Vagina (tissue), 2 donors: ENCODE measurements at regions not wholly inside any gene's neighbourhood (a gene's known extent, or its start where the extent isn't known, plus 50 kb on each side); places are given as distances from the start of the nearest gene placed in this dataset.

Experiments used
- DNase-seq, 2 donors: peaks; one replicate each; pipeline ENCODE4 v3.0.0-alpha.2; 2017; ENCODE audit errors: extremely low spot score in 2 of 2
- H3K27ac ChIP-seq: fragments of 200-600 bp; sonication (generic); one replicate; pipeline ENCODE4 v1.5.1; 2019
- H3K27me3 ChIP-seq: fragments of 200-600 bp; sonication (generic); one replicate; pipeline ENCODE4 v1.5.1; 2019
- H3K36me3 ChIP-seq, 2 donors: fragments of 200-600 bp; sonication (generic); one replicate each; pipeline ENCODE4 v1.5.1; 2017 to 2019
- H3K4me1 ChIP-seq: fragments of 200-600 bp; sonication (generic); one replicate; pipeline ENCODE4 v1.5.1; 2019
- H3K4me3 ChIP-seq, 2 donors: fragments of 200-600 bp; sonication (generic); 1 replicate in 1 of 2; 2 replicates in 1 of 2; pipeline ENCODE4 v1.5.1; 2016 to 2019
- H3K9me3 ChIP-seq: fragments of 200-600 bp; sonication (generic); one replicate; pipeline ENCODE4 v1.5.1; 2019
- CTCF ChIP-seq, 3 experiments: fragments of 450-650 bp in 2 of 3; fragments of 200-600 bp in 1 of 3; sonication (generic) in 1 of 3; IDR thresholded peaks; one replicate each; pipeline ENCODE4 v1.5.1; 2017 to 2019; ENCODE audit warnings: antibody characterized with exemption in 3 of 3, mild to moderate bottlenecking in 2 of 3, moderate library complexity in 2 of 3
- POLR2A ChIP-seq, 2 donors: fragments of 450-650 bp; IDR thresholded peaks; one replicate each; pipeline ENCODE4 v1.6.1; 2017; ENCODE audit warnings: antibody characterized with exemption in 2 of 2, mild to moderate bottlenecking in 2 of 2, moderate library complexity in 2 of 2
- POLR2AphosphoS5 ChIP-seq, 2 donors: sonication (generic); formaldehyde crosslinking; IDR thresholded peaks; one replicate each; pipeline ENCODE4 v1.9.0; 2017; ENCODE audit warnings: antibody characterized with exemption in 2 of 2, mild to moderate bottlenecking in 2 of 2, low read depth in 1 of 2; ENCODE audit not compliant: insufficient read depth in 1 of 2
- intact Hi-C: fragments of 100-400 bp; cut with DNase I; formaldehyde crosslinking; loops from one replicate; pipeline ENCODE4 v1.15.1; 2023

GRCh38 chr11:129268371-129268770, 76.2 kb upstream of the ARHGAP32 start:
- H3K9me3 ChIP-seq = no peaks in the 10 kb centered on the region
- TF ChIP-seq POLR2A (IDR thresholded peaks at IDR 0.05) (no peak), CTCF (IDR thresholded peaks at IDR 0.05) (no peak), POLR2AphosphoS5 (IDR thresholded peaks at IDR 0.05; ENCODE audit: insufficient read depth in 1 of 2, low read depth in 1 of 2) (no peak)
- H3K27ac ChIP-seq = no peak overlapping the region
- intact Hi-C loops = no loop called here
- DNase-seq = no peak
- no peaks in the 10 kb centered on the region for H3K36me3 ChIP-seq
- H3K4me1 ChIP-seq = peaks cover 6% of the 10 kb centered on the region
- H3K27me3 ChIP-seq = no peaks in the 10 kb centered on the region
- no peak overlapping the region for H3K4me3 ChIP-seq

GRCh38 chr11:129267716-129268115, 75.6 kb upstream of the ARHGAP32 start:
- Histone ChIP-seq H3K9me3 (no peaks in the 10 kb centered on the region), H3K36me3 (no peaks in the 10 kb centered on the region), H3K27me3 (no peaks in the 10 kb centered on the region), H3K27ac (no peak overlapping the region), H3K4me3 (no peak overlapping the region), H3K4me1 (peaks cover under 1% of the 10 kb centered on the region)
- intact Hi-C loops = no loop called here
- no peak for TF ChIP-seq POLR2A (IDR thresholded peaks at IDR 0.05)
- TF ChIP-seq POLR2AphosphoS5 (IDR thresholded peaks at IDR 0.05; ENCODE audit: insufficient read depth in 1 of 2, low read depth in 1 of 2) = no peak
- TF ChIP-seq CTCF (IDR thresholded peaks at IDR 0.05) = no peak
- DNase-seq = no peak

- no peaks in the 10 kb centered on the region for H3K36me3 ChIP-seq
- no peak for DNase-seq
- no peak overlapping the region for H3K27ac ChIP-seq
- no peaks in the 10 kb centered on the region for H3K27me3 ChIP-seq
- intact Hi-C loops = no loop called here
- no peaks in the 10 kb centered on the region for H3K9me3 ChIP-seq
- H3K4me3 ChIP-seq = no peak overlapping the region
- H3K4me1 ChIP-seq = no peaks in the 10 kb centered on the region
- TF ChIP-seq POLR2A (IDR thresholded peaks at IDR 0.05) = no peak
- TF ChIP-seq POLR2AphosphoS5 (IDR thresholded peaks at IDR 0.05; ENCODE audit: insufficient read depth in 1 of 2, low read depth in 1 of 2) = no peak
- no peak for TF ChIP-seq CTCF (IDR thresholded peaks at IDR 0.05)
Observed at GRCh38 chr11:129266536-129266935, 74.4 kb upstream of the ARHGAP32 start.

GRCh38 chr11:129265125-129265788, 73.1 kb upstream of the ARHGAP32 start:
- TF ChIP-seq POLR2A (IDR thresholded peaks at IDR 0.05) (no peak), POLR2AphosphoS5 (IDR thresholded peaks at IDR 0.05; ENCODE audit: insufficient read depth in 1 of 2, low read depth in 1 of 2) (no peak), CTCF (IDR thresholded peaks at IDR 0.05) (no peak)
- DNase-seq = no peak
- Histone ChIP-seq H3K27ac (no peak overlapping the region), H3K36me3 (no peaks in the 10 kb centered on the region), H3K4me3 (no peak overlapping the region), H3K4me1 (no peaks in the 10 kb centered on the region), H3K27me3 (no peaks in the 10 kb centered on the region), H3K9me3 (no peaks in the 10 kb centered on the region)
- intact Hi-C loops = no loop called here

GRCh38 chr11:129264114-129264513, 72.0 kb upstream of the ARHGAP32 start:
- no peak for TF ChIP-seq CTCF (IDR thresholded peaks at IDR 0.05)
- TF ChIP-seq POLR2A (IDR thresholded peaks at IDR 0.05) = no peak
- no peak for TF ChIP-seq POLR2AphosphoS5 (IDR thresholded peaks at IDR 0.05; ENCODE audit: insufficient read depth in 1 of 2, low read depth in 1 of 2)
- H3K4me1 ChIP-seq = no peaks in the 10 kb centered on the region
- H3K36me3 ChIP-seq = no peaks in the 10 kb centered on the region
- H3K4me3 ChIP-seq = no peak overlapping the region
- H3K9me3 ChIP-seq = no peaks in the 10 kb centered on the region
- no peaks in the 10 kb centered on the region for H3K27me3 ChIP-seq
- DNase-seq = no peak
- no peak overlapping the region for H3K27ac ChIP-seq
- intact Hi-C loops = no loop called here
